ENCODE measurements at regions not wholly inside any gene's neighbourhood (a gene's known extent, or its start where the extent isn't known, plus 50 kb on each side); places are given as distances from the start of the nearest gene placed in this dataset.

GRCh38 chr10:43866712-43867111 lies 218.0 kb upstream of the ZNF32 start:
- Histone ChIP-seq H3K4me1 (peaks cover 0 to 14% (median 3%) of the 10 kb centered on the region in 4 donors), H3K27ac (no peak overlapping the region), H3K36me3 (no peaks in the 10 kb centered on the region), H3K27me3 (no peaks in the 10 kb centered on the region), H3K9me3 (no peaks in the 10 kb centered on the region), H3K4me3 (no peak overlapping the region)
- no peak for TF ChIP-seq POLR2A (IDR thresholded peaks at IDR 0.05)
- no peak for TF ChIP-seq CTCF (IDR thresholded peaks at IDR 0.05)
- no peak for TF ChIP-seq EP300 (IDR thresholded peaks at IDR 0.05)
- no peak for DNase-seq (ENCODE audit: low spot score in 2 of 2)
- WGBS, 2 donors = 77 to 84% methylated on average over 6 of the region's 6 CpGs

GRCh38 chr10:43865265-43866135 lies 216.8 kb upstream of the ZNF32 start:
- no peak for DNase-seq (ENCODE audit: low spot score in 2 of 2)
- Histone ChIP-seq H3K27ac (no peak overlapping the region), H3K9me3 (no peaks in the 10 kb centered on the region), H3K4me1 (peaks cover 0 to 8% (median 3%) of the 10 kb centered on the region in 4 donors), H3K4me3 (no peak overlapping the region), H3K27me3 (no peaks in the 10 kb centered on the region), H3K36me3 (no peaks in the 10 kb centered on the region)
- WGBS, 2 donors = 75 to 79% methylated on average over 13 of the region's 13 CpGs
- no peak for TF ChIP-seq EP300 (IDR thresholded peaks at IDR 0.05)
- TF ChIP-seq CTCF (IDR thresholded peaks at IDR 0.05) = no peak
- TF ChIP-seq POLR2A (IDR thresholded peaks at IDR 0.05) = no peak

GRCh38 chr10:43864656-43865055 lies 216.0 kb upstream of the ZNF32 start:
- Histone ChIP-seq H3K4me3 (no peak overlapping the region), H3K9me3 (no peaks in the 10 kb centered on the region), H3K4me1 (peaks cover 0 to 8% (median 3%) of the 10 kb centered on the region in 4 donors), H3K27me3 (no peaks in the 10 kb centered on the region), H3K36me3 (no peaks in the 10 kb centered on the region), H3K27ac (peak overlapping the region in 1 of 4 donors; percentile 66)
- 91 to 96% methylated on average over 6 of the region's 6 CpGs for WGBS, 2 donors
- no peak for TF ChIP-seq CTCF (IDR thresholded peaks at IDR 0.05)
- no peak for TF ChIP-seq POLR2A (IDR thresholded peaks at IDR 0.05)
- TF ChIP-seq EP300 (IDR thresholded peaks at IDR 0.05) = no peak
- DNase-seq (ENCODE audit: low spot score in 2 of 2) = no peak

- DNase-seq (ENCODE audit: low spot score in 2 of 2) = no peak
- TF ChIP-seq EP300 (IDR thresholded peaks at IDR 0.05) (peak in 1 of 2 donors; percentile 61), CTCF (IDR thresholded peaks at IDR 0.05) (no peak), POLR2A (IDR thresholded peaks at IDR 0.05) (no peak)
- 73 to 79% methylated on average over 5 to 8 of the region's 8 CpGs for WGBS, 2 donors
- H3K27me3 ChIP-seq = no peaks in the 10 kb centered on the region
- peaks cover 0 to 8% (median 3%) of the 10 kb centered on the region in 4 donors for H3K4me1 ChIP-seq
- H3K27ac ChIP-seq = peak overlapping the region in 2 of 4 donors; percentile 61 to 66
- no peaks in the 10 kb centered on the region for H3K9me3 ChIP-seq
- H3K4me3 ChIP-seq = no peak overlapping the region
- H3K36me3 ChIP-seq = no peaks in the 10 kb centered on the region
These were observed 215.3 kb upstream of the ZNF32 start for GRCh38 chr10:43863859-43864591.

GRCh38 chr10:43863270-43863669 lies 214.6 kb upstream of the ZNF32 start:
- Histone ChIP-seq H3K4me1 (peaks cover 0 to 8% (median 3%) of the 10 kb centered on the region in 4 donors), H3K27ac (peak overlapping the region in 3 of 4 donors; percentile 53 to 61 (median 58)), H3K4me3 (no peak overlapping the region), H3K36me3 (no peaks in the 10 kb centered on the region), H3K9me3 (no peaks in the 10 kb centered on the region), H3K27me3 (no peaks in the 10 kb centered on the region)
- no peak for DNase-seq (ENCODE audit: low spot score in 2 of 2)
- WGBS, 2 donors = 92 to 94% methylated on average over 9 of the region's 9 CpGs
- TF ChIP-seq EP300 (IDR thresholded peaks at IDR 0.05) (no peak), CTCF (IDR thresholded peaks at IDR 0.05) (no peak), POLR2A (IDR thresholded peaks at IDR 0.05) (no peak)

All from tibial nerve (tissue), 4 donors.